ELF-1 (cell line): ENCODE measurements at regions not wholly inside any gene's neighbourhood (a gene's known extent, or its start where the extent isn't known, plus 50 kb on each side); places are given as distances from the start of the nearest gene placed in this dataset.
"Not testable (repeated sequence)": the region's sequence is repeated elsewhere in the genome, so short reads cannot be mapped to it uniquely, and the experiment has no call there.

Experiments
- DNase-seq: peaks from one replicate; pipeline ENCODE4 v3.0.0-alpha.2; 2016; ENCODE audit warnings: low read depth, low spot score

DNA sequence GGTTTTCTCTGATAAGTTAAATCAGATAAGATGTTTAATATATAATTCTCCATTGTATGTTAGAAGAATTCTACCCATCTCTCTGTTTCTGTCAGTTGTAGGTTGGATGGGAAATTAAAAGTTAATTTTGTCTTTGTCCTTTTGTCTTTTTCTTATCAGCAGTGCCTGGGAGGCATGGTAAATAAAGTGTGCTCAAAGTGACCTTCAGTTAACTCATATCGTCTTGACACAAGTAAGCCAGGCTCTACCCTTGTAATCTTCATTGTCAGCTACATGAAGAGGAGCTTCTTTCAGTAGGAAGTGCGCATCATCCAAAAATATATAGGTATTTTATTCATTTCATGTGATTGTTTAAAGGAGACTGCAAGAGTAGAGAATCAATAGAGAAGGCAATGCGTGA is 138.9 kb upstream of the NRIP1 start:
- no peak for DNase-seq

DNA sequence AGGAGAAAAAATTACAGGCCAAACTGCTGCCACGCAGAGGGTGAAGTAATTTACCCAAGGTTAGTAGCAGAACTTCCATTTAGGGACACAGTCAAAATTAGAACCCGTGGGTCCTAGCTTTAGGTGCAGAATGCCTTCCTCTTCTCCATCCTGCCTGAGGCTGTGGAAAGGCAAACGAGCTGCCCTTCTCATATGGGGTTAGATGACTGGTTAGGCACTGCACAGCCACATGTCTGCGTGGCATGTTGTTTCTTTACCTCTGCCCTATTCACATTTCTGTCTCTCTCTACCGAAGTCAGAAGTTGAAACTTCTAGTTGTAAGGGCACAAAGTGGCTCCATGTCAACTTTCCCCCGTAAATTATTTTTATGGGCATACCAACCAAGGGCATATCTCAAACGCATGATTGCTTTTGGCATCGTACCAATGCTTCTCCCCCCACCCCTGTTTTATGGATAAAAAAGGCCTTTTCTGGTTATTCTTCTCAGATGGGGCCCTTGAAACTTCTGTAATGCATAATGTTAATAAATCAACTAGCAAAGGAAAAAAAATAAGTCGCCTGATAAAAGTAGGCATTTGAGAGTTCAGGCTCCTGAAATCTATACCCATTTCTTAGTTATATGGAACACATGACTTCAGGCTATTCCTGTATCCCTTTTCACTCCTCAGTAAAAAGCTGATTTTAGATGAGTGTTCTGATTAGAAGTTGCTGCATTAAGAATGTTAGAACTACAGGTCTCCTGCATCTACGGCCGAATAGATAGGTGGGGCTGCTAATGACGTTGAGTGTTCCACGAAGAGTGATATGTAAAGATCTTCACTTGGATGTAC is 139.6 kb upstream of the NRIP1 start:
- no peak for DNase-seq

DNA sequence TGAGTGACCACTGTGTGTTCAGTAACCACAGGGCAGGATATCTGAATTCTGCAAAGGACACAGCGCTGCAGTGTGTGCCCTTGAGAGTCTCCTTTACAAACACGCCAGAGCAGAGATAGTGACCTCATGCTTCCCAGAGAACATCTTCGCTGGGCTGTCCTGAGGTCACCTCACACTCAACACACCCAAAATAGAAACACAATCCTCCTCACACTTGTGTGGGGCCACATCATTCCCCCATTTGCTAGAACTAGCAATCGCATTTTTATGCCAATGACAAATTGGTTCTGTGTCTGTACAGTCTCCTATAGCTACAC is 140.1 kb upstream of the NRIP1 start:
- no peak for DNase-seq

DNA sequence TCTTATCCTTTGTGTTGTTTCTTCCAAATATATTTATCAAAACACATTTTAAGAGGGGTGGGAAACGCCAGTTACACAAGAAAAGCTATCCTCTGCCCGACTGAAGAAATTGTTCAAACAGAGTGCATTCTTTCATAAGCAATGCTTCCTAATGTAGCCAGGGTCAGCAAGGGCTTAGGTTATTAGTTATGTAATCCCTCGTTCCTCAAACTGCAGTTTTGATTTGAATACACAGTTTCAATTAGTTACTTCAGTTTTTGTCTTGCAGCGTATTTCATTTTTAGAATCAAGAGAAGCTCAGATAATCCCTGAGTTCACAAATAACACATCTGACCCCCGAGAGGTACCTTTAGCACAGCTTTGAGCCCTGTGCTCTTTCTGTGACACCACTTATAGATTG is 141.7 kb upstream of the NRIP1 start:
- DNase-seq: no peak

DNA sequence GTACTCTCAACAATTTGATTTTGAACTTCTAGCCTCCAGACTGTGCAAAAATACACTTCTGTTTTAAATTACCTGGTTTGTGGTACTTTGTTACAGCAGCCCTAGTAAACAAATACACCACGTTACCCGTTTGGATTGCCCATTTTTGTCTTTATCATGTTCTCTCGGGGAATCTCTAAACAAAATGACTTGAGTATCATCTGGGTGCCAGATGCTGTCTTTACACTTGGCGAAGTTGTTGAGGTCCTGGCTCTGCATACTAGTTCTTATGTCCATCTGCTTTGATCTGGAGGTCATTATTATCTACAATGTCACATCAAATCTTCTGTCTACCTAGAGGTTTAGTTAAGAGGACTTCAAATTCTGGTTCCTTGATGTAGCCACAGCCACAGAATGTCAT is 142.4 kb upstream of the NRIP1 start:
- no peak for DNase-seq

DNA sequence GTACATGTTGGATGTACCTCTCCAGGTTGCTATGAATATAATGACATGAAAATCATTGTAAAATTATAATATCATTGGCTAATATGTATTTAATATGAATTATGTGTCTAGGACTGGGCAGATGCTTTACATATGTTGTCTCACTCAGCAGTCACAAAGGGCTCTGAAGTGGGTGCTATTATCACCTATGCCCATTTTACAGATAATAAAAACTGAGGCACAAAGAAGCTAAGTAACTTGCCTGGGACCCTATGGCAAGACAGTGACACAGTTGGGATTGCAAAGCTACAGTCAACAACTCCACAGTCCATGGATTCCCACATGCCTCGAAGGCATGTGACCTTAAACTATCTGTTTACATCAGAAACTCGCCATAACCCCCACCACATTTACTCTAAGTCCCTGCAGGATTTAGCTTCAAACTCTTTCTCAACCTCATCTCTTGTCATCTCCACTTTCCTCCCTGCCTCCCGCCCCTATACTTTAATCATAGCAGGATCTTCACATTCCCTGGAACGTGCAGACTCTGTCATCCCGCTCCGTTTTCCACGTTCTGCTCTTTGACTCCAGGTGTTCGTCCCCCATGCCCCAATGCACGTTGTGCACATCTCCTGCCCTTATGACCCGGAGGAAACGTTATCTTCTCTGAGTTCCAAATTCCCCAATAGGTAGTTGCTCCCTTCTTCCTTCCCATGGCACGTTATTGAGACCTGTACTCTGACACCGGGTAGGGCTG is 143.0 kb upstream of the NRIP1 start:
- no peak for DNase-seq

DNA sequence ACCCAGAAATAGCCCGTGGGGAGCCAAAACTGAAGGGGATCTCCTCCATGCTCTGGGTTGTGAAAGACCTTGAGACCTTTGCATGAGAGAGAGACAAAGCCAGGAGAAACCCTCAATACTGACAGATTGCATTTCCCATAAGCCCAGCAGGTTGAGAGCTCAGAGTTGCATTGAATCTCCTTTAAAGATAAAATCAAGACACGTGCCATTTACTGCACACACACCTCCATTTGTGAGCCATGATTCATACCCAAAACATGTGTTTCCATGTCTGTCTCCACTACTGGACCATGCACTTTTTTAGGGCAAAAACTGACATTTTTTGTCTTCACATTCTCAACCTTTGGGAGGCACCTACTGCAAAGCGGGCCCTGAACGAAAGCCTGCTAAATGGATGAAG is 144.0 kb upstream of the NRIP1 start:
- no peak for DNase-seq

DNA sequence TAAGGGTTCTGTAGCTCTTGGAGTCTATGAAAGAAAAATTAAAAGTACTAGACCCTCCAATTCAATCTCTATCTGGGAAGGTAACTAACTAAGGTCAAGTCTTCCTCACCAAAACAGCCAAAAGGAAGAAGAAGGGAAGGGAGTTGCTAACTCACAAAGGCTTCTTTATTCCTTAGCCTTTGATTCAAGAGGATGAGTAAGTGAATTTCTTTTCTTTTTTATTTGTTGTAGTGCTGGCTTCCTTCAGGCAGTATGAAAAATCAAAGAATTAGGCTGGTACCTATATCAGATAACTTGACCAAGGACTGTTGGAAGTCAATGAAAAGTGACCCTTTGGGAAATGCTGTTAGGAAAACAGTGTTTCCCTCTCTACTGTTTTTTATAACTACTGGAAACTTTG is 144.4 kb upstream of the NRIP1 start:
- no peak for DNase-seq

DNA sequence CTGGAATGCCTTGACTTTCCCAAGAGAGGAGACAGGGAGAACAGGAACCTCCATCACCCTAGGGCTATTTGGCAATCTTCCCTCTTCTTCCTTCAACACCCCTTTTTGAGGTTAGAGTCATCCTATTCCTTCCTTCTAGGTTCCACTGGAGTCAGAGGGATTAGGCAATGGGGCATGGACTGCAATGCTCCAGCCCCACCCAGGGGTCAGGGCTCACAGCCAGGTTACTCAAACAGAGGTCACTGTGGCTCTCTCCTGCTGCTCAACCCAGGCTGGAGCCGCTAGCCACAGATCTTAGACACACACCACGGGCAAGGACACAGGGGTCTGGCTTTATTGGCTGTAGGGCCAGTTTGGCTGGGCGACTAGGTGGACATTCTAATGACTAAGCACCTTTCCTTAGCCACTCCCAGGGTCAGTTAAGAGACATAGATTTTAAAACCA is 145.5 kb upstream of the NRIP1 start:
- peak; percentile 91 for DNase-seq

DNA sequence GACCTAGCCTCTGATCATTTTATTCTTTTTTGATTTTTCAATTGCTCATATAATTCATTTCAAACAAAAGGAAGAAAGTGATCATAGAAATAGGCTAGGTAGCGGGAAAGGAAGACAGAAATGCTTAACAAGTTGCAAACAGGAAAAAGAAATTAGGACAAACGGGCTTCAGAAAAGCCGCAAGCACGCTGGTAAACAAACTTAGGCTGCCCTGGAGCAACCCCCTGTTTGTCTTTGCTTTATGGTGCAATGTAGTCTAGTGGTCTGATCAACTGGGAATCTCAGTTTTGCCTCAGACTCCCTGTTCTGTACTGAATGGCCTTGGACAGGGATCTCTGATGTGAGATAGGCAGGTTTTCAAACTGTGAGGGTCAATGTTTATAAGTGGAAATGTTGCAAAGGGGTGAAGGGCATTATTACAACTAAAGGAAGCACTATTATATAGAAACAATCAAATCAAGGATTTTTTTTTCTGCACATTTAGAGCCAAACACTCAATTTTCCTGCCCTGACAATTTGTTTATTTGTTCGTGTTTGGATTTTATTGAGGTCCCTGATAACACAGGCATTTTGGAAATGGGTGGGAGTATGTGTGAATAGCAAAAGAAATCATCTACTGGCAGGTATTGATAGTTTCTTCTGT is 146.8 kb upstream of the NRIP1 start:
- no peak for DNase-seq

DNA sequence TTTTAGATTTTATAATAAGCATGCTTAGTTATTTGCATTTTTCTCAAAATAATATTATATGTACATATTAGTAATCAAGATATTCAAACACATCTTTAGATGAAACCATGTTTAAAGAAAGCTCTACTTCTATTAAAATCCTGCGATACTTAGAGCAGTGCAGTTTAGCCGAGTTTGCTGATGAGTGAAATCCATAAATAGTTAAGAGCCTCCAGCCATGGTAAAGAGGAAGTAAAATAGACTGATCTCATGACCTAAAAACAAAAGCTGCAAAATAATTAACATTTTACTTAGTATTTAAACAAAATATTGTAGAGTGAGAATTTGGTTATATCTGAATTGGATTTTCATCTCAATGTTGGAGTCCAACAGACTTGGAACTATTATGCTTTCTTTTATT is 147.4 kb upstream of the NRIP1 start:
- DNase-seq: no peak

DNA sequence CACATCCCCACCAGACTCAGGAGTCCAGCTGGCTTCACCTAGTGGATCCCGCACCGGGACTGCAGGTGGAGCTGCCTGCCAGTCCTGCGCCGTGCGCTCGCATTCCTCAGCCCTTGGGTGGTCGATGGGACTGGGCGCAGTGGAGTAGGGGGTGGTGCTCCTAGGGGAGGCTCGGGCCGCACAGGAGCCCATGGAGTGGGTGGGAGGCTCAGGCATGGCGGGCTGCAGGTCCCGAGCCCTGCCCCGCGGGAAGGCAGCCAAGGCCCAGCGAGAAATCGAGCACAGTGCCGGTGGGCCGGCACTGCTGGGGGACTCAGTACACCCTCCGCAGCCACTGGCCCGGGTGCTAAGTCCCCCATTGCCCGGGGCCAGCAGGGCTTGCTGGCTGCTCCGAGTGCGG is 153.7 kb upstream of the NRIP1 start:
- DNase-seq: not testable (repeated sequence)

DNA sequence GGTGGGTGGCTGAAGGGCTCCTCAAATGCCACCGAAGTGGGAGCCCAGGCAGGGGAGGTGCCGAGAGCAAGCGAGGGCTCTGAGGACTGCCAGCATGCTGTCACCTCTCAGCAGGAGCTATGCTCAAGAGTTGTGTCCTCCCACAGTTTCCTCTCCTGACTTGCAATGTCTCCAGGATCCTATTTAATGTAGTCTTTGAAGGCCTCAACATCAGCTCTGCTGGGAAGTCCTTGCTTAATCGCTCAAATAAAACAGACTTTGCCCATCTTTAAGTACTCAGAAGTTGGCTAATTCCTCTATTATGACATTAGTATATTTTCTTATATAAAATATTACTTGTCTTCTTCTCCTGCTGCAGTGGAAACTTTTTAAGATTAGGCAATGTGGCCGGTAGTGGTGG is 154.2 kb upstream of the NRIP1 start:
- no peak for DNase-seq

DNA sequence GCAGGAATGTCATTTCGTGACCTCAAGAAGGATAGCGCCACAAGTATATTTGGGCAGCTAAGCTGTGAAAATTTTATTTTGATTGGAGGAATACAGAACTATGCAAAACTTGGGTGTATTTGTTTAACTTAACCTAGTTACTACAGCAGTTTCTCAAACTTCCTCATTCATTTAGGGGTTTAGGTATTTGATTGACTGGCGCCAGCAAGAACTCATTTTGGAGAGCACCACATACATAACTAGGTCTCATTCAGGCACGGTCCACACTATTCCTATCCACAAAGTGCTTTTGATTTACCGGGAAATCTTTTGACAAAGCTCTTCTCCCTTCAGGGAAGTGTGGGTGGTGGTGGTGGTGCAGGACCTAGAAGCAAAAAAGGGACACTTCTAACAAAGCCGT is 155.1 kb upstream of the NRIP1 start:
- DNase-seq: no peak

DNA sequence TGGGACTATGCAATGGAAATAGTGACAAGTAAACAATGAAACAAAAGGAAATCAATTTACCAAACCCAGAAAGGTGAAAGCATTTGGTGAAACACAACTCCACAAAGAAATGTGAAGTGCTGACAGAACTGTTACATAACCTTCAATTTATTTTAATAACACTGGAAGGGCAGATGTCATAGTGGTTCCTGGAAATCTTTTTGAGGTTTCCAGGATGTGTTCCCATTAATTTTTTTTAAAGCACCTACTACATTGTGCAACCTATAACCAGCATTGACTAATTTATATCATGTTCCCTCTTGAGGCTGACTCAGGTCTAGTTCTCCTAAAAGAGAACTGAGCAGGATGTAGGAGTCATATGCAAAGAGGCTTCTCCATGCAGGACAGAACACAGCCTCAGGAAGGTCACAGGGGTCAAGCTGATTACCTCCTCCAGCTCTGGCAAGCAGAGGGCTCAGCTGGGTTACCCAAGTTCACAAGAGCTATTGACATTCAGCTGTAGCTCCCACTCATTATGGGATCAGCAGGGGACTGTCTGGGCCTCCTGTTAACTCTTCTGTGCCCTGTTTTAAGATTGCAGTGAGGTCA is 157.1 kb upstream of the NRIP1 start:
- DNase-seq: peak; percentile 87

DNA sequence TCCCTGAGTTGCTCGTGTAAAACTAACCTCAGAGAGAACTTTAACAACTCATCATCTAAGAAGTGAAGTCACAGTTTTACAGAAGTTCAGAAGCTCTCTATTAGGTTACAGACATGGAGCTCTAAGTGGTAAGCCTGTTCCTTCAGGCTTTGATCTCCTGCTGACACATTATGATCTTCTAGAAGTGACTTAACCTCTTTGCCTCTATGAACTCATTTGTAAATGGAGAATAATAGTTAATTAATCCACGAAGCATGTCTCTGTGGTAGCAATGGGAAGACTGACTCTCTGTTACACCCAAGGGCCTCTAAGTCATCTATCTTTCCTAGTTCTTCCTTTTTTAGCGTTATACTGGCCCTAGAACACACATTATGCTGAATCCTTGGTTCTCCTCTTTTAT is 157.9 kb upstream of the NRIP1 start:
- no peak for DNase-seq

DNA sequence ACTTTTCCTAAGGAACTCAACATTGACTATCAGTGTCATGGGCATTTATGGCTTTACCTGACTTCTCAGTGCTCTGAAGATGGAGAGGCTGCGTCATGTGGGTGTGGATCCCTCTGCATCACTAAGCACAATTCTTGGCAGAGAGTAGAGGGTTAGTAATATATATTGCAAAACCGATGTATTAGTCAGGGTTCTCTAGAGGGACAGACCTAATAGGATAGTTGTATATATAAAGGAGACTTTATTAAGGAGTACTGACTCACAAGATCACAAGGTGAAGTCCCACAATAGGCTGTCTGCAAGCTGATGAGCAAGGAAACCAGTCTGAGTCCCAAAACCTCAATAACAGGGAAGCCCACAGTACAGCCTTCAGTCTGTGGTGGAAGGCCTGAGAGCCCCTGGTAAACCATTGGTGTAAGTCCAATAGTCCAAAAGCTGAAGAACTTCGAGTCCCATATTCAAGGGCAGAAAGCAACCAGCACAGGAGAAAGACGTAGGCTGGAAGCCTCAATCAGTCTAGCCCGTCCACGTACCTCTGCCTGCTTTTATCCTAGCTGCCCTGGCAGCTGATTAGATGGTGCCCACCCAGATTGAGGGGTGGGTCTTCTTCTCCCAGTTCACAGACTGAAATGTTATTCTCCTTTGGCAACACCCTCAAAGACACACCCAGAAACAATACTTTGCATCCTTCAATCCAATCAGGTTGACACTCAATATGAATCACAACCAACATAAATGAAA is 159.7 kb upstream of the NRIP1 start:
- no peak for DNase-seq

DNA sequence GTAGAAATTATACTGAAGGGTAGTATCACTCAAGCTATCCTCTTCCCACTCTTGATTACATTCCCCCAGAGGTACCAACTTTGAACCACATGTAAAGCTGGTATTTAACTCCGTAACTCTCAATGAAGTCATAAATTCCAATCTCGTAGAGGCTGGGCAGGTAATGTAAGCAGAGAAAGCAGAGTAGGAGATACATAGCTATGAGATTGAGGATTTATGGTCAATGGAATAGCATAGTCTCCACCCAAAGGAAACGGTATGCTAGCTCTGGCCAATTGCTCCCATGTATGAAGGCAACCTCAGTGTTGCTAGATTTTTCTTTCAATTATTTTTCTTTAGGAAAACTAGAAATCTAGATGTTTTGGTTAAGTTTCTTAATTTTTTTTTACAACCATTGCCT is 163.1 kb upstream of the NRIP1 start:
- no peak for DNase-seq

DNA sequence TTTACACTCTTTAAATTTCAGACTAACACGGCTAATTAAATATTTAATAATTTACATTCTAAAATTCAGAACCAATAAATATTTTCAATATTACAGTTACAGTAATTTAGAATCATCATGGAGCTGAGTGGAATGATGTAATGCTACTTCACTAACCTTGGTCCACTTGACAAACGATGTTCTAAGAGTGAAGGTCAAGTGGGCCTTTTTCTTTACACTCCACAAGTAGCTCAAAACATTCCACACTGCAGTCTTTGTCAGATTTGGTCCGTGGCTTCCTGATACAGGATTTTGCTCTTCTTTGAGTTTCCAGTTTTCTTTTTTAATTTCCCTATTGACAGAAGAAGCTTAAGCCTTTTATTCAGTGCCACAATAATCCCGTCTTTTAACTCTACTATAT is 164.6 kb upstream of the NRIP1 start:
- DNase-seq: no peak

DNA sequence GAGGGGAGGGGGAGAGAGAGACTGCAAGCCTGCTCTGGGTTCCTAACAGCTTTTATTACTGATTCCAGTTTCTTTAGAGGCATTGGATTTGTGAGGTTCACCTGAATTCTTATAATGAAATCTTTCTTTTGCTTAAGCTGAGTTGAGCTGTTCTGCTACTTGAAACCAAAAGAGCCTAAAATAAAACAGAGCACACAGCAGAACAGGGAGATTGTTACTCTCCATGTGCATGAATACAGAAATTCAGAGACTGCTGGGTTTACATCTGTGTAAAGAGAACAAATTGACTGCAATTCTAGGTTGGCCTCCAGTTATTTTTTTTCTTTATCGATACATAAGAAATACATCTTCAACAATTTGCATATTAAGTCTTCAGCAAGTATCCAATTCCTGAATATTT is 168.8 kb upstream of the NRIP1 start:
- DNase-seq: no peak

DNA sequence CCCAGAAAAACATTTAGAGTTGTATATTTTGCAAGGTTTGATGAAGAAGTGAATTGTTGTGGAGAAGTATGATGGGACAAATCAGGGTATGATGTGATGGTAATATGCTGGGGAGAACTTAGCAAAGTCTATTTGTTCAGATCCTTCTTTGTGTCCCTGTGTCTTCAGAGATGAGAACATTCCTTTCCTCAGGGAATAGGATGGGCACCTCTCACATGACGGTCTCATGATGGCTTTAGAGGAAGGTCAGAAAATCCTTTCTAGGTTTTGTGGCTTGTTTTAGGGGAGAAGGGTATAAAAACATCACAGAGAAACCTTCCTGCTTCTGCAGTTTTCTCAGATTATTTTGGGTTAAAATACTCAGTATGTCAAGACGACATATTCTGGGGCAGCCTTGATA is 171.3 kb upstream of the NRIP1 start:
- DNase-seq: no peak

DNA sequence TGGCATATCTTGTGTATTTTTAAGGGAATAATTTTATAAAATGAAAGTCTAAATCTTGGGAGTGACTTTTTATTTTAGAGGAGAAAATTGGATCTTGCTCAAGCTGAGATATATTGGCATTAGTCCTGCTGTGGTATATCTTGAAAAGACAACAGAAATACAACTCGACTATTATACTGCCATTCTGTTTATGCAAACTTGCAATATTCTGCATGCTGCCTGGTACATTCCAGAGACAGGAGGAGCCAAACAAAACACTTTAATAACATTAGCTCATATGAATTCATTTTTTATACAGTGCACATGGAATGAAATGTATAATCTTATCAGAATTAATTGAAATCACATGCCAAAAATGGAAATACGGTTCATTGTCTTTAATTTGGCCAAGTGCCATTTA is 176.0 kb upstream of the NRIP1 start:
- DNase-seq: no peak
